Stimulated activated CD8-positive, alpha-beta memory T cell treated with anti-CD3 and anti-CD28 coated beads, Interleukin-4, amount 100 ng/mL, for 24 hours (primary cell): ENCODE measurements at regions not wholly inside any gene's neighbourhood (a gene's known extent, or its start where the extent isn't known, plus 50 kb on each side); places are given as distances from the start of the nearest gene placed in this dataset.
"Not testable (repeated sequence)": the region's sequence is repeated elsewhere in the genome, so short reads cannot be mapped to it uniquely, and the experiment has no call there.

Source experiments
- DNase-seq: peaks from one replicate; pipeline ENCODE4 v3.0.0-alpha.2; 2020; ENCODE audit warnings: low read depth

GRCh38 chr7:1342090-1342640, 109.5 kb downstream of the UNCX start:
- DNase-seq, result no peak

- DNase-seq, result no peak
Observed at GRCh38 chr7:1343551-1343950, 110.9 kb downstream of the UNCX start.

DNA sequence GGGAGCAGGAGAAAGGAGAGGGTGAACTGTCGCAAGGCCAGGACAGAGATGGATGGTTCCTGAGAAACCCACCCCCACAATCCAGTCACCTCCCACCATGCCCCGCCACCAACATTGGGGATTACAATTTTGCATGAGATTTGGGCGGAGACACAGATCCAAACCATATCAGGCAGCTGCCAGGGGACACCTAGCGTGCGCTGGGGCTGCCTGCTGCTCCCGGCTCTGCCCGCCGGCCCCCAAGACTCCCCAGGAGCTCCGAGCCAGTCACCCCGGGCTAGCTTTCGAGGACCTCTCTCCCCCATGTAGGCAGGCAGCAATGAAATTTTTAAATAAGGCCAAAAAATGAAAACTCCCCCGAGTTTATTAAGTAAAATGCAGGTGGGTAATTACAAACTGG, 111.7 kb downstream of the UNCX start:
- DNase-seq, result no peak

DNA sequence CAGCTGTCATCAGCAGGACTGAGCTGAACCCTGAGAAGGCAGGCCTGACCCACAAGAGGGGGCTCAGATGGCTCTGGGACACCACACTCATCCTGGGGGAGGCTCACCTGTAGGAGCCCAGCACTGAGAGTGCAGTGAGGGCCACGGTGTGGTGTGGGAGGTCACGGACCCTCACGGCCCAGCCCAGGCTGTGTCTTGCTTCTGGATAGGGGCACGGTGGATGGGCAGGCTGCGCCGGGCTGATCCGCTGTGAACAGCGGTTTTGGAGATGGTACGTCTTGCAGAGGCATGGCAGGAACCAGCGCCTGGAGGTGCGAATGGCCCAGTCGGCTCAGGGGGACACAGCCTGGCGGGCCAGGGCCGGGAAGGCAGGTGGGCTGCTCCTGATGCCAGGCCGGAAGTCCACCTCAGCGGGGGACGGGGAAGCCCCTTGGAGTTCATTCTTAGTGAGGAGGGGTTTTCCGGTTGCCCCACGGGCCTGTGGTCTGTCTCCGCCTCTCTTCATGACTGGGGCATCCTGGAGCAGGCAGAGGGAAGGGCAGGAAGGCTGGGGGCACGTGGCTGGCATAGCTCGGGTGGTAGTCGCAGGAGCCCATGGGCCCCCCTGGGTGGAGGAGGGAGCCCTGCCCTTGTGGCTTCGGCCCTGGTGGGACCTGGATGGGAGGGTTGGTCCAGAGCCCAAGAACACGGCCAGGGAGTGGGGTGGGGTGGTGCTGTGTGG, 112.5 kb downstream of the UNCX start:
- DNase-seq, result no peak

DNA sequence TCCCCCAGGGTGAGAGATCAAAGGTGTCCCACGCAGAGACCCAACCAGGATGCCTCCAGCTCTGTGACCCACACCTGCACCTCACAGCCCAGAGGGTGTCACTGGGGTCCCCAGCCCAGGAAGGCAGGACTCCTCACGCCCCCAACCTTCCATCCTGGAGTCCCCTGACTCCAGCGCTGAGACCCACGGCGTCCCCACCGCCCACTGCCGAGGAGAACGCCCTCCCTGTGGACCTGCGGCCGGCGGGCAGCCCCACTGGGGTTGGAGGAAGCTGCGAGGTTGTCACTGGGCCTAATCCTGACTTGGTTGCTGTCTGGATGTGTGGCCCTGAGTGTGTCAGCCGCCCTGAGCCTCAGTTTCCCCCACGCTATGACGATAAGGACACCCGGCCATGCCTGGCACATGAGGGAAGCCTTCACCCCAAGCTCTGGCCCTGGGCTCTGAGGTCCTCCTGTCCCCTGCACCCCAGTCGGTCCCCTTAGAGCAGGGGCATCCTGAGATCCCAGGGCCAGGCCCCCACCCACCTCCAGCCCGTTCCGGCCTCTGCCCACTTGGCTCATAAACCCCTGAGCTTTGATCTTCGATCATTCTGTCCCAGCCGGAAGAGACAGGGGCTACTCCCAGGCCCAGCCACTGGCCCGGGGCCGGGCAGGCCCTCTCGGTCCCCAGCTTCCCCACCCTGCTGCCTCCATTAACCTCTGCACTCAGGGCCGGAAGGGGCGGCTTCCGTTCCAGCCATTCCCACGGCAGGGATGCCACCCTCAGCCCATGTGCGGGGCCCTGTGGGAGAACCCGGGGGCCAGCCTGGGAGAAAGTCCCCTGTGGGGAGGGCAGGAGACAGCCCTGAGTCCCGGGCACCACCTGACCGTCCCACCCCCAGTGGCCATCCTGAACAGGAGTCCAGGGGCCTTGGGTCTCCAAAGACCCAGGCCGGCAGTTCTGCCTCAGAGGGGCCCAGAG, 113.2 kb downstream of the MICALL2 start:
- DNase-seq, result no peak

- no peak for DNase-seq
Observed at GRCh38 chr7:1346851-1347250, 112.4 kb downstream of the MICALL2 start.

- DNase-seq, result no peak
Observed at GRCh38 chr7:1348096-1348822, 111.0 kb downstream of the MICALL2 start.

GRCh38 chr7:1348823-1349335, 110.4 kb downstream of the MICALL2 start:
- no peak for DNase-seq

GRCh38 chr7:1349351-1349761, 109.9 kb downstream of the MICALL2 start:
- no peak for DNase-seq

- no peak for DNase-seq
Observed at GRCh38 chr7:1351881-1352625, 107.2 kb downstream of the MICALL2 start.

DNA sequence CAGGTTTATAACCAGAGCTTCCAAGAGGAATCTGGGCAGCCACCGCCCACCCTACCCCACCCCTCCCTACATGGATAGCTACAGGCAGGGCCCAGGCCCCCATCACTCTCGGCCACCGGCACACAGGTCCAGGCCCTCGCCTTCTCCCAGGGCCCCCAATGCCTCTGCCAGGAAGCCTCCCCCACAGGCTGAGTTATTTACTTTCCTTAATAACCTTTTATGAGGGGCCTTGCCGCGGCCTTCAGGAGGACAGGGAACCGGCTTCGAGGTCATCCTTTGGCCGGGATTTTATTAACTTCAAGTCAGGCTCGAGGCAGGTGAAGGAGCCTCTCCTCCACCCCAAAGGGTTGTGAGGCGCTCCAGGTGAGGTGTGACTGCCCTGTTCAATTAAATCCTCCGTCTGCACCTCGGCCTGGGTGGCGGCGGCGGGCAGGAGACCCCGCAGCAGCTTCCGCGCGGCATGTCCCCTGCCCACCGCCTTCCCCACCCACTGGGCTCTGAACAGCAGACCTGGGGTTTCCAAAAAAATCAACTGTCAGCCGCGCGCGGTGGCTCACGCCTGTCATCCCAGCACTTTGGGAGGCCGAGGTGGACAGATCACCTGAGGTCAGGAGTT, 106.5 kb downstream of the MICALL2 start:
- no peak for DNase-seq

- no peak for DNase-seq
Observed at GRCh38 chr7:1354661-1355567, 104.4 kb downstream of the MICALL2 start.

GRCh38 chr7:1355568-1356340, 103.5 kb downstream of the MICALL2 start:
- no peak for DNase-seq

DNA sequence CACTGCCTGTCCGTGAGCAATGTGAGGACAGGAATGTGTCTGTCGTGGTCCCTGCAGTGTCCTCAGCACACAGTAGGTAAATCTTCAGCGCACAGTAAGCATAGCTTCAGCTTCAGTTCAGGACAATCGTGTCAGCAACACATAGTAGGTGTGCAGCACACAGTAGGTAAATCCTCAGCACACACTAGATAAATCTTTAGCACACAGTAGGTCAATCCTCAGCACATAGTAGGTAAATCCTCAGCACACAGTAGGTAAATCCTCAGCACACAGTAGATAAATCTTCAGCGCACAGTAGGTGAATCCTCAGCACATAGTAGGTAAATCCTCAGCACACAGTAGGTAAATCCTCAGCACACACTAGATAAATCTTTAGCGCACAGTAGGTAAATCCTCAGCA, 102.4 kb downstream of the MICALL2 start:
- not testable (repeated sequence) for DNase-seq

DNA sequence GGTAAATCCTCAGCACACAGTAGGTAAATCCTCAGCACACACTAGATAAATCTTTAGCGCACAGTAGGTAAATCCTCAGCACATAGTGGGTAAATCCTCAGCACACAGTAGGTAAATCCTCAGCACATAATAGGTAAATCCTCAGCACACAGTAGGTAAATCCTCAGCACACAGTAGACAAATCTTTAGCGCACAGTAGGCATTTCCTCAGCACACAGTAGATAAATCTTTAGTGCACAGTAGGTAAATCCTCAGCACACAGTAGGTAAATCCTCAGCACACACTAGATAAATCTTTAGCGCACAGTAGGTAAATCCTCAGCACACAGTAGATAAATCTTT, 102.0 kb downstream of the MICALL2 start:
- DNase-seq, result not testable (repeated sequence)

GRCh38 chr7:1357601-1358271, 101.5 kb downstream of the MICALL2 start:
- DNase-seq, result no peak

GRCh38 chr7:1358376-1359050, 100.8 kb downstream of the MICALL2 start:
- DNase-seq, result no peak

DNA sequence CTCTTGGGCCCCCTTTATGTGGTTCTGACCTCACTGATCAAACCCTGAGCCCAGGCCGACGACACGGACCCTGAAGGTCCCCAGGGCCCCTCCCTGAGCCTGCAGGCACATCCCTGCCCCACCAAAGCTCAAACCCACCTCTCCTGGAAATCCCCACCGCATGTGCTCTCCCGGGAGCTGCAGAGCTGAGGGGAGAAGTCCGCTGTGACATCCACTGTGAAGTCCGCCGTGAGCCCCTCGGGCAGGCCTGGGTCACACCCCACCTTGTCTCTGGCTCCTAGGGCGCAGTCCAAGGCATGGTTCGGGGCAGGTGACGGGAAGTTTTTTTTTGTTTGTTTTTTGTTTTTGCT, 100.2 kb downstream of the MICALL2 start:
- DNase-seq, result no peak
